Liver (tissue), 3 donors: ENCODE measurements at regions not wholly inside any gene's neighbourhood (a gene's known extent, or its start where the extent isn't known, plus 50 kb on each side); places are given as distances from the start of the nearest gene placed in this dataset.

Source experiments
- GABPA ChIP-seq, 2 donors: IDR thresholded peaks in 1 of 2; conservative IDR thresholded peaks in 1 of 2; 2 replicates each; pipeline ENCODE4 v1.6.1; 2016; ENCODE audit warnings: antibody characterized with exemption in 2 of 2, mild to moderate bottlenecking in 1 of 2, moderate library complexity in 1 of 2
- HNF4G ChIP-seq: IDR thresholded peaks from 2 replicates; pipeline ENCODE4 v1.6.1; 2016; ENCODE audit warnings: antibody characterized with exemption
- JUND ChIP-seq, 2 donors: IDR thresholded peaks; 2 replicates each; pipeline ENCODE4 v1.6.1; 2016; ENCODE audit warnings: antibody characterized with exemption in 2 of 2
- RAD21 ChIP-seq, 2 donors: IDR thresholded peaks; 2 replicates each; pipeline ENCODE4 v1.6.1; 2016; ENCODE audit warnings: antibody characterized with exemption in 2 of 2, mild to moderate bottlenecking in 2 of 2
- RXRA ChIP-seq, 2 donors: IDR thresholded peaks; 2 replicates each; pipeline ENCODE4 v1.6.1; 2017 to 2018; ENCODE audit warnings: antibody characterized with exemption in 2 of 2, mild to moderate bottlenecking in 1 of 2
- SP1 ChIP-seq: IDR thresholded peaks from 2 replicates; pipeline ENCODE4 v1.6.1; 2018; ENCODE audit warnings: antibody characterized with exemption, mild to moderate bottlenecking
- TF ChIP-seq, protein P1 (sequence below): fragments of 150-350 bp; IDR thresholded peaks from 2 replicates; pipeline ENCODE4 v1.5.1; 2017; ENCODE audit warnings: improper control_type of control experiment, low read depth, low read length; ENCODE audit not compliant: missing input control
- TF ChIP-seq, protein P2 (sequence below): IDR thresholded peaks from 2 replicates; pipeline ENCODE4 v1.6.1; 2016; ENCODE audit warnings: antibody characterized with exemption, mild to moderate bottlenecking
- TF ChIP-seq, protein P3 (sequence below): IDR thresholded peaks from 2 replicates; pipeline ENCODE4 v1.6.1; 2016; ENCODE audit warnings: antibody characterized with exemption
- TF ChIP-seq, protein P4 (sequence below): IDR thresholded peaks from 2 replicates; pipeline ENCODE4 v1.6.1; 2016; ENCODE audit warnings: antibody characterized with exemption
- donor health status: healthy.
- donor health status: healthy.

DNA sequence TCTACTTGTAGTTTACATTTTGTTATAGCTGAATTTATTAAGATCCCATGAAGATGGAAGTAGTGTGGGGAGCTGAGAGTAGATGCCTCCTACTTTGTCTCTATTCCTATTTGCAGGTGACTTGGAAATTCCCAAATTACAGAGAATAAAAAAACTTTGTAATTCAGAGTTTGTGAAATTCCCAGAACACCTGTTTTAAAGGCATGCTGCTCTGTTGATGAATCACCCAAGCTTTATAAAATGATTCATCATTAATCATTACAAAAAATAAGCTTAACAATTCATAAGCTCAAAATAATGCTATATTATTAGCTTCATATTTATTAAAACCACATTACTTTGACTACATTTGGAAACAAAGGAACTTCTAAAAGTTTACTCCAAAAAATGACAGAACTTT, 856.3 kb downstream of the RPA4 start:
- TF ChIP-seq, protein P1, sequence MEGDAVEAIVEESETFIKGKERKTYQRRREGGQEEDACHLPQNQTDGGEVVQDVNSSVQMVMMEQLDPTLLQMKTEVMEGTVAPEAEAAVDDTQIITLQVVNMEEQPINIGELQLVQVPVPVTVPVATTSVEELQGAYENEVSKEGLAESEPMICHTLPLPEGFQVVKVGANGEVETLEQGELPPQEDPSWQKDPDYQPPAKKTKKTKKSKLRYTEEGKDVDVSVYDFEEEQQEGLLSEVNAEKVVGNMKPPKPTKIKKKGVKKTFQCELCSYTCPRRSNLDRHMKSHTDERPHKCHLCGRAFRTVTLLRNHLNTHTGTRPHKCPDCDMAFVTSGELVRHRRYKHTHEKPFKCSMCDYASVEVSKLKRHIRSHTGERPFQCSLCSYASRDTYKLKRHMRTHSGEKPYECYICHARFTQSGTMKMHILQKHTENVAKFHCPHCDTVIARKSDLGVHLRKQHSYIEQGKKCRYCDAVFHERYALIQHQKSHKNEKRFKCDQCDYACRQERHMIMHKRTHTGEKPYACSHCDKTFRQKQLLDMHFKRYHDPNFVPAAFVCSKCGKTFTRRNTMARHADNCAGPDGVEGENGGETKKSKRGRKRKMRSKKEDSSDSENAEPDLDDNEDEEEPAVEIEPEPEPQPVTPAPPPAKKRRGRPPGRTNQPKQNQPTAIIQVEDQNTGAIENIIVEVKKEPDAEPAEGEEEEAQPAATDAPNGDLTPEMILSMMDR = no peak
- TF ChIP-seq, protein P2, sequence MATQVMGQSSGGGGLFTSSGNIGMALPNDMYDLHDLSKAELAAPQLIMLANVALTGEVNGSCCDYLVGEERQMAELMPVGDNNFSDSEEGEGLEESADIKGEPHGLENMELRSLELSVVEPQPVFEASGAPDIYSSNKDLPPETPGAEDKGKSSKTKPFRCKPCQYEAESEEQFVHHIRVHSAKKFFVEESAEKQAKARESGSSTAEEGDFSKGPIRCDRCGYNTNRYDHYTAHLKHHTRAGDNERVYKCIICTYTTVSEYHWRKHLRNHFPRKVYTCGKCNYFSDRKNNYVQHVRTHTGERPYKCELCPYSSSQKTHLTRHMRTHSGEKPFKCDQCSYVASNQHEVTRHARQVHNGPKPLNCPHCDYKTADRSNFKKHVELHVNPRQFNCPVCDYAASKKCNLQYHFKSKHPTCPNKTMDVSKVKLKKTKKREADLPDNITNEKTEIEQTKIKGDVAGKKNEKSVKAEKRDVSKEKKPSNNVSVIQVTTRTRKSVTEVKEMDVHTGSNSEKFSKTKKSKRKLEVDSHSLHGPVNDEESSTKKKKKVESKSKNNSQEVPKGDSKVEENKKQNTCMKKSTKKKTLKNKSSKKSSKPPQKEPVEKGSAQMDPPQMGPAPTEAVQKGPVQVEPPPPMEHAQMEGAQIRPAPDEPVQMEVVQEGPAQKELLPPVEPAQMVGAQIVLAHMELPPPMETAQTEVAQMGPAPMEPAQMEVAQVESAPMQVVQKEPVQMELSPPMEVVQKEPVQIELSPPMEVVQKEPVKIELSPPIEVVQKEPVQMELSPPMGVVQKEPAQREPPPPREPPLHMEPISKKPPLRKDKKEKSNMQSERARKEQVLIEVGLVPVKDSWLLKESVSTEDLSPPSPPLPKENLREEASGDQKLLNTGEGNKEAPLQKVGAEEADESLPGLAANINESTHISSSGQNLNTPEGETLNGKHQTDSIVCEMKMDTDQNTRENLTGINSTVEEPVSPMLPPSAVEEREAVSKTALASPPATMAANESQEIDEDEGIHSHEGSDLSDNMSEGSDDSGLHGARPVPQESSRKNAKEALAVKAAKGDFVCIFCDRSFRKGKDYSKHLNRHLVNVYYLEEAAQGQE = no peak
- TF ChIP-seq GABPA (IDR thresholded peaks at IDR 0.05 in 1 of 2, conservative IDR thresholded peaks at IDR 0.05 in 1 of 2) (no peak), SP1 (no peak), RAD21 (IDR thresholded peaks at IDR 0.05) (no peak), JUND (IDR thresholded peaks at IDR 0.05) (no peak), RXRA (IDR thresholded peaks at IDR 0.05) (no peak), HNF4G (no peak)
- TF ChIP-seq, protein P3, sequence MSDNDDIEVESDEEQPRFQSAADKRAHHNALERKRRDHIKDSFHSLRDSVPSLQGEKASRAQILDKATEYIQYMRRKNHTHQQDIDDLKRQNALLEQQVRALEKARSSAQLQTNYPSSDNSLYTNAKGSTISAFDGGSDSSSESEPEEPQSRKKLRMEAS = no peak
- TF ChIP-seq, protein P4, sequence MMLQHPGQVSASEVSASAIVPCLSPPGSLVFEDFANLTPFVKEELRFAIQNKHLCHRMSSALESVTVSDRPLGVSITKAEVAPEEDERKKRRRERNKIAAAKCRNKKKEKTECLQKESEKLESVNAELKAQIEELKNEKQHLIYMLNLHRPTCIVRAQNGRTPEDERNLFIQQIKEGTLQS = no peak
